Breast epithelium (tissue), 3 donors: ENCODE measurements at regions not wholly inside any gene's neighbourhood (a gene's known extent, or its start where the extent isn't known, plus 50 kb on each side); places are given as distances from the start of the nearest gene placed in this dataset.
"Not testable (repeated sequence)": the region's sequence is repeated elsewhere in the genome, so short reads cannot be mapped to it uniquely, and the experiment has no call there.

ENCODE experiments used
- CTCF ChIP-seq, 3 donors: fragments of 450-650 bp; IDR thresholded peaks; one replicate each; pipeline ENCODE4 v1.5.1; 2016 to 2017; ENCODE audit warnings: antibody characterized with exemption in 3 of 3, mild to moderate bottlenecking in 3 of 3, moderate library complexity in 3 of 3
- POLR2AphosphoS5 ChIP-seq, 3 donors: sonication (generic); formaldehyde crosslinking; IDR thresholded peaks; one replicate each; pipeline ENCODE4 v1.6.1; 2017; ENCODE audit warnings: antibody characterized with exemption in 3 of 3

- TF ChIP-seq POLR2AphosphoS5, CTCF (IDR thresholded peaks at IDR 0.05): not testable (repeated sequence)
Measured at GRCh38 chr3:26244586-26244985, 378.0 kb upstream of the LRRC3B start.
